ENCODE measurements at regions not wholly inside any gene's neighbourhood (a gene's known extent, or its start where the extent isn't known, plus 50 kb on each side); places are given as distances from the start of the nearest gene placed in this dataset.
"Not testable (repeated sequence)": the region's sequence is repeated elsewhere in the genome, so short reads cannot be mapped to it uniquely, and the experiment has no call there.

GRCh38 chr16:16488919-16489318 lies 110.0 kb downstream of the NPIPA7 start:
- TF ChIP-seq POLR2A, CTCF (IDR thresholded peaks at IDR 0.05): not testable (repeated sequence)
